K562 (cell line): ENCODE measurements at regions not wholly inside any gene's neighbourhood (a gene's known extent, or its start where the extent isn't known, plus 50 kb on each side); places are given as distances from the start of the nearest gene placed in this dataset.

Source experiments
- ATAC-seq: fragments of 200-7000 bp; cut with Tn5 transposase; 3 replicates; pipeline ENCODE4 v1.9.1; 2020; ENCODE audit warnings: moderate library complexity
- BruUV-seq: library from RNA; stranded (reverse); fragments of 400-500 nt; replicated peaks from 2 replicates; lab custom pipeline; 2021; lab: Mats Ljungman, UMichigan
- CTCF ChIA-PET: fragments of 300-600 bp; formaldehyde crosslinking; extraction: SDS; loops from one replicate; lab custom pipeline; 2021; ENCODE audit warnings: low intra/inter-chr PET ratio; lab: Yijun Ruan, JAX
- POLR2A ChIA-PET: fragments of 300-600, 350-650 bp; sonication (Branson Sonifier 250); formaldehyde crosslinking; extraction: SDS; loops from one replicate; lab custom pipeline; 2021; ENCODE audit warnings: antibody characterized with exemption, inconsistent platforms; lab: Yijun Ruan, JAX
- DNase-seq, 4 experiments: peaks; one replicate each; pipeline versions ENCODE4 v3.0.0 to v3.0.0-alpha.2; 2011 to 2018; ENCODE audit warnings: low spot score in 3 of 4, mixed read lengths in 3 of 4; ENCODE audit errors: extremely low read depth in 1 of 4
- FAIRE-seq: peaks from 2 replicates; lab custom pipeline; 2011; peaks lifted over from hg19 to GRCh38; lab: Jason Lieb, UNC
- H2AFZ ChIP-seq: 2 replicates; pipeline ENCODE4 v1.6.0; 2011; ENCODE audit warnings: low read depth, low read length, control low read depth, inconsistent platforms
- H3K27ac ChIP-seq: fragments of 200-600 bp; 3 replicates; pipeline ENCODE4 v1.8.0; 2011; ENCODE audit warnings: low read depth, mild to moderate bottlenecking, control low read depth, inconsistent platforms, low read length, moderate library complexity, mixed read lengths; ENCODE audit errors: extremely low read depth
- H3K27me3 ChIP-seq, 2 experiments: fragments of 300-600 bp in 1 of 2; 2 replicates in 1 of 2; 3 replicates in 1 of 2; pipeline versions ENCODE4 v1.6.0 to v1.8.0; 2011; ENCODE audit warnings: inconsistent platforms in 2 of 2, low read length in 2 of 2, mild to moderate bottlenecking in 1 of 2, mixed read lengths in 1 of 2, moderate library complexity in 1 of 2; ENCODE audit not compliant: control insufficient read depth in 2 of 2, insufficient read depth in 2 of 2
- H3K36me3 ChIP-seq: fragments of 300-600 bp; 3 replicates; pipeline ENCODE4 v1.8.0; 2011; ENCODE audit warnings: mild to moderate bottlenecking, low read length, inconsistent platforms; ENCODE audit not compliant: control insufficient read depth, insufficient read depth
- H3K4me1 ChIP-seq, 2 experiments: fragments of 200-600 bp in 1 of 2; replicated peaks in 1 of 2; 2 replicates in 1 of 2; 3 replicates in 1 of 2; pipeline versions ENCODE4 v1.5.1 to v1.8.0; 2011; ENCODE audit warnings: inconsistent platforms in 2 of 2, low read length in 2 of 2, mild to moderate bottlenecking in 1 of 2, mixed read lengths in 1 of 2, moderate library complexity in 1 of 2; ENCODE audit not compliant: control insufficient read depth in 2 of 2, insufficient read depth in 2 of 2
- H3K4me2 ChIP-seq: 2 replicates; pipeline ENCODE4 v1.6.1; 2011; ENCODE audit warnings: low read length, control low read depth, inconsistent platforms, mixed read lengths; ENCODE audit not compliant: insufficient read depth
- H3K4me3 ChIP-seq: fragments of 200-600 bp; sonication (generic), shearing (Covaris generic); 2 replicates; pipeline ENCODE4 v1.5.1; 2016; ENCODE audit warnings: control low read depth, inconsistent platforms
- H3K79me2 ChIP-seq: fragments of 200-600 bp; 3 replicates; pipeline ENCODE4 v1.8.0; 2011; ENCODE audit warnings: low read length, inconsistent platforms; ENCODE audit not compliant: control insufficient read depth, insufficient read depth
- H3K9ac ChIP-seq, 2 experiments: 2 replicates each; pipeline versions ENCODE4 v1.6.0 to v1.6.1; 2011; ENCODE audit warnings: low read depth in 2 of 2, low read length in 2 of 2, control low read depth in 1 of 2, inconsistent platforms in 1 of 2, mild to moderate bottlenecking in 1 of 2, mixed read lengths in 1 of 2; ENCODE audit not compliant: insufficient read depth in 1 of 2
- H3K9me1 ChIP-seq: one replicate; pipeline ENCODE4 v1.6.0; 2011; ENCODE audit warnings: inconsistent platforms, mild to moderate bottlenecking, low read length, moderate library complexity; ENCODE audit not compliant: control insufficient read depth, insufficient read depth
- H3K9me3 ChIP-seq: replicated peaks from 2 replicates; pipeline ENCODE4 v1.5.1; 2011; ENCODE audit warnings: low read depth, low read length, inconsistent platforms; ENCODE audit not compliant: control insufficient read depth, insufficient read depth
- H4K20me1 ChIP-seq: replicated peaks from 2 replicates; pipeline ENCODE4 v1.6.1; 2011; ENCODE audit warnings: low read length, inconsistent platforms, mixed read lengths; ENCODE audit not compliant: control insufficient read depth, insufficient read depth
- CREB1 ChIP-seq, 2 experiments: sonication (generic) in 1 of 2; formaldehyde crosslinking in 1 of 2; IDR thresholded peaks; 2 replicates each; pipeline versions ENCODE4 v1.6.1 to v1.8.0; 2012 to 2022; ENCODE audit warnings: inconsistent platforms in 1 of 2, mild to moderate bottlenecking in 1 of 2, missing genetic modification reagents in 1 of 2, moderate library complexity in 1 of 2
- FIP1L1 ChIP-seq: fragments of 200-400 bp; formaldehyde crosslinking; IDR thresholded peaks from 2 replicates; pipeline ENCODE4 v1.6.1; 2018; ENCODE audit warnings: mild to moderate bottlenecking, low read depth, low read length; ENCODE audit not compliant: poor library complexity, severe bottlenecking
- GABPA ChIP-seq: fragments of 200-800 bp; sonication (Bioruptor generic); conservative IDR thresholded peaks from 2 replicates; pipeline ENCODE4 v1.6.1; 2016; ENCODE audit warnings: low read depth, missing genetic modification characterization, missing compliant biosample characterization
- ILF3 ChIP-seq: fragments of 450-650 bp; IDR thresholded peaks from 2 replicates; pipeline ENCODE4 v1.6.1; 2018; ENCODE audit warnings: antibody characterized with exemption, mild to moderate bottlenecking, moderate library complexity, borderline replicate concordance
- NONO ChIP-seq, 2 experiments: fragments of 200-400 bp in 1 of 2; fragments of 450-650 bp in 1 of 2; formaldehyde crosslinking in 1 of 2; IDR thresholded peaks; 2 replicates each; pipeline ENCODE4 v1.6.1; 2017; ENCODE audit warnings: low read depth in 2 of 2, mild to moderate bottlenecking in 2 of 2, moderate library complexity in 2 of 2, low read length in 1 of 2
- SNRNP70 ChIP-seq: fragments of 200-400 bp; formaldehyde crosslinking; optimal IDR thresholded peaks from 2 replicates; pipeline ENCODE3; 2017; ENCODE audit warnings: low read depth, low read length
- SP2 ChIP-seq: IDR thresholded peaks from 2 replicates; pipeline ENCODE4 v1.6.1; 2011; ENCODE audit warnings: mild to moderate bottlenecking, low read depth, low read length, moderate library complexity; ENCODE audit not compliant: poor library complexity, severe bottlenecking; ENCODE audit errors: extremely low read depth
- XRCC4 ChIP-seq: IDR thresholded peaks from one replicate; pipeline ENCODE4 v1.6.1; 2011; ENCODE audit not compliant: insufficient read depth, insufficient read length; ENCODE audit errors: extremely low read depth
- ZC3H8 ChIP-seq: fragments of 450-650 bp; IDR thresholded peaks from 2 replicates; pipeline ENCODE4 v1.6.1; 2017
- ZNF644 ChIP-seq: fragments of 200-800 bp; sonication (Bioruptor generic); IDR thresholded peaks from 2 replicates; pipeline ENCODE4 v1.6.1; 2016; ENCODE audit warnings: low read depth, missing genetic modification characterization, missing compliant biosample characterization
- WGBS: fragments of 100-300 bp; shearing (Covaris generic); methylation state at CpG from one replicate; pipeline ENCODE4 v1.1.6; 2016; ENCODE audit warnings: low coverage, mixed read lengths; ENCODE audit not compliant: insufficient coverage; ENCODE audit errors: missing lambda C conversion rate; 5-methylcytosine and 5-hydroxymethylcytosine counted together
- in situ Hi-C: fragments of 300-500 bp; cut with MboI; formaldehyde crosslinking; loops from 4 replicates; pipeline ENCODE4 v1.15.0; 2018; ENCODE audit warnings: inconsistent platforms, mixed read lengths
- intact Hi-C: fragments of 100-400 bp; cut with micrococcal nuclease; formaldehyde crosslinking; loops from 2 replicates; pipeline ENCODE4 v1.14.2; 2022
- TF ChIP-seq, protein P1 (sequence below): fragments of 250-450 bp; sonication (Bioruptor Pico); IDR thresholded peaks from 2 replicates; pipeline ENCODE4 v1.4.0; 2020
- TF ChIP-seq, protein P2 (sequence below): fragments of 450-650 bp; IDR thresholded peaks from 2 replicates; pipeline ENCODE4 v1.6.1; 2016; ENCODE audit warnings: mild to moderate bottlenecking

DNA sequence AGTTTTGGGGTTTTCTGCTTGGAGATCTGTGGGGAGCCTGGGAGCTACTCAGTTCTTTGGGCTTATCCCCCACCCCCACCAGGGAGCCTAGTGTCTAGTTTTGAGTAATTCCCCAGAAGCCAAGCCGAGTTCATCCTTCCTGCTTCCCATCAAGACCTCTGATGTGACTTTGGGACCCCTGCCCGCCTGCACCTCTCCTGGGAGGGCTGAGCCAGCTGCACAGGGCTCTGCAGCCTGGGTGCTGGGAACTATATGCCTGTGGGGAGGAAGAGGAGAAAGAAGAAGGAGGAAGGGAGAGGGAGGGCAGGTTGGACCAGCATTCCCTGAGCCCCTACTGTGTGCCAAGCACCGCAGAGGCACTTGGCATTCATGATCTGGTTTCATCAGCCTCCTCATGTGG, 178.9 kb downstream of the TMEM132E start:
- no peak overlapping the region for H3K9ac ChIP-seq
- DNase-seq, result no peak
- peaks cover 2 to 12% of the 10 kb centered on the region in 2 experiments; a peak in 1 of 5 replicates for H3K27me3 ChIP-seq
- H2AFZ ChIP-seq, result no peak overlapping the region
- H3K79me2 ChIP-seq, result no peaks in the 10 kb centered on the region
- WGBS, result 0% methylated on average over 3 of the region's 3 CpGs
- no peaks in the 10 kb centered on the region for H3K9me1 ChIP-seq
- no peak overlapping the region for H3K4me3 ChIP-seq
- no peaks in the 10 kb centered on the region for H3K4me1 ChIP-seq
- no peak for FAIRE-seq
- no peaks in the 10 kb centered on the region for H3K9me3 ChIP-seq
- H3K27ac ChIP-seq, result no peak overlapping the region
- in situ Hi-C loops, result no loop called here
- no peaks in the 10 kb centered on the region for H3K36me3 ChIP-seq
- H3K4me2 ChIP-seq, result no peak overlapping the region
- no peak for ATAC-seq
- TF ChIP-seq CREB1 (IDR thresholded peaks at IDR 0.05) (no peak), CREB1 (CRISPR knock-in tag; IDR thresholded peaks at IDR 0.05) (no peak), XRCC4 (no peak), ZC3H8 (no peak)
- intact Hi-C loops, result no loop called here
- ChIA-PET CTCF (no interaction called here), POLR2A (no interaction called here)
- no TSS peak for BruUV-seq
- H4K20me1 ChIP-seq, result no peaks in the 10 kb centered on the region

DNA sequence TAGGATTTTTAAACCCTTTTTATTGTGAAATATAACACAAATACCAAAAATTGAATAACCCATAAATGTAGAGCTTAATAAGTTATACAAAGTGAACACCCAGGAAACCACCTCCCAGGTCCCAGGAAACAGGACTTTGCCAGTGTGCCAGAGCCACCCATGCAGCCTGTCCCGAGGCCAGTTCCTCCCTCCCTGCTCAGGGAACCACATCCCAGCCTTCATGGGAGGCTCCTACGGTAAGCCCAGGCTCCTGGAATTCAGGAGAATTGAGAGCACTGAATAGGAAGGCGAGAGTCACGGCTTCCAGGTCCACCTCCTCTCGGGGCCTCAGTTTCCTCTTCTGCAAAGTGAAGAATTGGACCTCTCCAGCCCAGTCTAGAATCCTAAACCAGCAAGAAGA, 178.2 kb downstream of the TMEM132E start:
- CTCF ChIA-PET, result no interaction called here
- Histone ChIP-seq H2AFZ (no peak overlapping the region), H4K20me1 (no peaks in the 10 kb centered on the region), H3K9ac (no peak overlapping the region), H3K4me3 (no peak overlapping the region), H3K27me3 (peaks cover 2 to 12% of the 10 kb centered on the region in 2 experiments; a peak in 1 of 5 replicates), H3K79me2 (no peaks in the 10 kb centered on the region), H3K9me1 (no peaks in the 10 kb centered on the region), H3K36me3 (no peaks in the 10 kb centered on the region), H3K4me2 (no peak overlapping the region), H3K4me1 (no peaks in the 10 kb centered on the region), H3K9me3 (no peaks in the 10 kb centered on the region), H3K27ac (no peak overlapping the region)
- DNase-seq (no peak), FAIRE-seq (no peak), ATAC-seq (no peak)
- no TSS peak for BruUV-seq
- 0% methylated on average over 5 of the region's 5 CpGs for WGBS
- in situ Hi-C loops, result no loop called here
- POLR2A ChIA-PET, result no interaction called here
- intact Hi-C loops, result no loop called here
- no peak for TF ChIP-seq SP2
- TF ChIP-seq FIP1L1, result no peak
- TF ChIP-seq, protein P1, sequence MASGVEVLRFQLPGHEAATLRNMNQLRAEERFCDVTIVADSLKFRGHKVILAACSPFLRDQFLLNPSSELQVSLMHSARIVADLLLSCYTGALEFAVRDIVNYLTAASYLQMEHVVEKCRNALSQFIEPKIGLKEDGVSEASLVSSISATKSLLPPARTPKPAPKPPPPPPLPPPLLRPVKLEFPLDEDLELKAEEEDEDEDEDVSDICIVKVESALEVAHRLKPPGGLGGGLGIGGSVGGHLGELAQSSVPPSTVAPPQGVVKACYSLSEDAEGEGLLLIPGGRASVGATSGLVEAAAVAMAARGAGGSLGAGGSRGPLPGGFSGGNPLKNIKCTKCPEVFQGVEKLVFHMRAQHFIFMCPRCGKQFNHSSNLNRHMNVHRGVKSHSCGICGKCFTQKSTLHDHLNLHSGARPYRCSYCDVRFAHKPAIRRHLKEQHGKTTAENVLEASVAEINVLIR (CRISPR knock-in tag), result no peak
- TF ChIP-seq, protein P2, sequence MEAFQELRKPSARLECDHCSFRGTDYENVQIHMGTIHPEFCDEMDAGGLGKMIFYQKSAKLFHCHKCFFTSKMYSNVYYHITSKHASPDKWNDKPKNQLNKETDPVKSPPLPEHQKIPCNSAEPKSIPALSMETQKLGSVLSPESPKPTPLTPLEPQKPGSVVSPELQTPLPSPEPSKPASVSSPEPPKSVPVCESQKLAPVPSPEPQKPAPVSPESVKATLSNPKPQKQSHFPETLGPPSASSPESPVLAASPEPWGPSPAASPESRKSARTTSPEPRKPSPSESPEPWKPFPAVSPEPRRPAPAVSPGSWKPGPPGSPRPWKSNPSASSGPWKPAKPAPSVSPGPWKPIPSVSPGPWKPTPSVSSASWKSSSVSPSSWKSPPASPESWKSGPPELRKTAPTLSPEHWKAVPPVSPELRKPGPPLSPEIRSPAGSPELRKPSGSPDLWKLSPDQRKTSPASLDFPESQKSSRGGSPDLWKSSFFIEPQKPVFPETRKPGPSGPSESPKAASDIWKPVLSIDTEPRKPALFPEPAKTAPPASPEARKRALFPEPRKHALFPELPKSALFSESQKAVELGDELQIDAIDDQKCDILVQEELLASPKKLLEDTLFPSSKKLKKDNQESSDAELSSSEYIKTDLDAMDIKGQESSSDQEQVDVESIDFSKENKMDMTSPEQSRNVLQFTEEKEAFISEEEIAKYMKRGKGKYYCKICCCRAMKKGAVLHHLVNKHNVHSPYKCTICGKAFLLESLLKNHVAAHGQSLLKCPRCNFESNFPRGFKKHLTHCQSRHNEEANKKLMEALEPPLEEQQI, result no peak
- TF ChIP-seq NONO (IDR thresholded peaks at IDR 0.05; ENCODE audit: low read depth in 2 of 2, low read length in 1 of 2), result no peak
- no peak for TF ChIP-seq SNRNP70
- TF ChIP-seq ILF3, result no peak
- no peak for TF ChIP-seq ZNF644
- no peak for TF ChIP-seq GABPA (tag)
